D721Med (cell line): ENCODE measurements at regions not wholly inside any gene's neighbourhood (a gene's known extent, or its start where the extent isn't known, plus 50 kb on each side); places are given as distances from the start of the nearest gene placed in this dataset.

Experiments used
- DNase-seq: peaks from one replicate; pipeline ENCODE4 v3.0.0; 2011; ENCODE audit warnings: low spot score; ENCODE audit not compliant: insufficient read length
- FAIRE-seq: peaks from 2 replicates; lab custom pipeline; 2011; peaks lifted over from hg19 to GRCh38; lab: Jason Lieb, UNC
- TF ChIP-seq, protein P1 (sequence below): IDR thresholded peaks from 2 replicates; pipeline ENCODE4 v1.5.1; 2012; ENCODE audit warnings: mild to moderate bottlenecking, control low read depth; ENCODE audit not compliant: insufficient read depth; ENCODE audit errors: missing control alignments

- DNase-seq, result no peak
- FAIRE-seq, result no peak
- TF ChIP-seq, protein P1, sequence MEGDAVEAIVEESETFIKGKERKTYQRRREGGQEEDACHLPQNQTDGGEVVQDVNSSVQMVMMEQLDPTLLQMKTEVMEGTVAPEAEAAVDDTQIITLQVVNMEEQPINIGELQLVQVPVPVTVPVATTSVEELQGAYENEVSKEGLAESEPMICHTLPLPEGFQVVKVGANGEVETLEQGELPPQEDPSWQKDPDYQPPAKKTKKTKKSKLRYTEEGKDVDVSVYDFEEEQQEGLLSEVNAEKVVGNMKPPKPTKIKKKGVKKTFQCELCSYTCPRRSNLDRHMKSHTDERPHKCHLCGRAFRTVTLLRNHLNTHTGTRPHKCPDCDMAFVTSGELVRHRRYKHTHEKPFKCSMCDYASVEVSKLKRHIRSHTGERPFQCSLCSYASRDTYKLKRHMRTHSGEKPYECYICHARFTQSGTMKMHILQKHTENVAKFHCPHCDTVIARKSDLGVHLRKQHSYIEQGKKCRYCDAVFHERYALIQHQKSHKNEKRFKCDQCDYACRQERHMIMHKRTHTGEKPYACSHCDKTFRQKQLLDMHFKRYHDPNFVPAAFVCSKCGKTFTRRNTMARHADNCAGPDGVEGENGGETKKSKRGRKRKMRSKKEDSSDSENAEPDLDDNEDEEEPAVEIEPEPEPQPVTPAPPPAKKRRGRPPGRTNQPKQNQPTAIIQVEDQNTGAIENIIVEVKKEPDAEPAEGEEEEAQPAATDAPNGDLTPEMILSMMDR, result no peak
Observed at GRCh38 chr10:28959850-28960501, 282.7 kb downstream of the BAMBI start.

- FAIRE-seq, result no peak
- DNase-seq, result no peak
- TF ChIP-seq, protein P1, result no peak
Observed at GRCh38 chr10:28962768-28963167, 285.4 kb downstream of the BAMBI start.

- TF ChIP-seq, protein P1, result no peak
- DNase-seq (no peak), FAIRE-seq (no peak)
Observed at GRCh38 chr10:28963539-28964221, 286.4 kb downstream of the BAMBI start.

DNA sequence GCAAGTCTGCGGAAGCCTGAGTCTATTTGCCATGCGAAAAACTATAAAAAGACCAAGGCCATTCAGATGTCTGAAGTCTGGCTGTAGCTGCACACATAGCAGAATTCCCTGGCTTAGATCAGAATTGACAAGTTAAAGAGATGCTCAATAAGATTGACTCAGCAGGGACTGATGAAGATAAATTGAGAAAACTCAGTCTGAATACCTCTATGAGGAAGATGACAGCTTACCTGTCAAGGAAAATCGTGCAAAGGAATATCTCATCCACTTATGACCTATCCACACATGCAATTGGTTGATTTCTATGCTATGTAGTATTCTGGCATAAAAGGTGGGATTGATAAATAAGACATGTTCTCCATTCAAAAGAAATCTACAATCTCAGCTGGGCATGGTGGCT lies 288.6 kb downstream of the BAMBI start:
- TF ChIP-seq, protein P1, result no peak
- DNase-seq, result no peak
- FAIRE-seq, result no peak

- FAIRE-seq (no peak), DNase-seq (no peak)
- TF ChIP-seq, protein P1, result no peak
Observed at GRCh38 chr10:28967031-28967430, 289.7 kb downstream of the BAMBI start.

- FAIRE-seq (no peak), DNase-seq (no peak)
- TF ChIP-seq, protein P1, result no peak
Observed at GRCh38 chr10:28969413-28969812, 292.1 kb downstream of the BAMBI start.

- DNase-seq (no peak), FAIRE-seq (no peak)
- TF ChIP-seq, protein P1, result no peak
Observed at GRCh38 chr10:28970231-28970630, 292.9 kb downstream of the BAMBI start.
